Muscle layer of duodenum (tissue), 2 donors: ENCODE measurements at regions not wholly inside any gene's neighbourhood (a gene's known extent, or its start where the extent isn't known, plus 50 kb on each side); places are given as distances from the start of the nearest gene placed in this dataset.

Experiments
- H3K27ac ChIP-seq: one replicate; pipeline ENCODE4 v1.7.0; 2013; ENCODE audit warnings: mild to moderate bottlenecking, low read length
- H3K27me3 ChIP-seq: one replicate; pipeline ENCODE4 v1.7.0; 2013; ENCODE audit warnings: low read depth, mild to moderate bottlenecking, control low read depth, low read length
- H3K36me3 ChIP-seq, 2 donors: one replicate each; pipeline ENCODE4 v1.7.0; 2013; ENCODE audit warnings: low read length in 2 of 2, control low read depth in 1 of 2, mild to moderate bottlenecking in 1 of 2; ENCODE audit not compliant: insufficient read depth in 2 of 2, control insufficient read depth in 1 of 2
- H3K4me1 ChIP-seq, 2 donors: one replicate each; pipeline ENCODE4 v1.7.0; 2013; ENCODE audit warnings: low read length in 2 of 2, mild to moderate bottlenecking in 2 of 2, control low read depth in 1 of 2, moderate library complexity in 1 of 2; ENCODE audit not compliant: insufficient read depth in 2 of 2, control insufficient read depth in 1 of 2
- H3K4me3 ChIP-seq, 2 donors: one replicate each; pipeline ENCODE4 v1.7.0; 2013; ENCODE audit warnings: low read length in 2 of 2, low read depth in 1 of 2, mild to moderate bottlenecking in 1 of 2
- H3K9me3 ChIP-seq, 2 donors: one replicate each; pipeline ENCODE4 v1.7.0; 2013; ENCODE audit warnings: low read length in 2 of 2, control low read depth in 1 of 2, mild to moderate bottlenecking in 1 of 2; ENCODE audit not compliant: control insufficient read depth in 1 of 2
- donor health status: healthy.

DNA sequence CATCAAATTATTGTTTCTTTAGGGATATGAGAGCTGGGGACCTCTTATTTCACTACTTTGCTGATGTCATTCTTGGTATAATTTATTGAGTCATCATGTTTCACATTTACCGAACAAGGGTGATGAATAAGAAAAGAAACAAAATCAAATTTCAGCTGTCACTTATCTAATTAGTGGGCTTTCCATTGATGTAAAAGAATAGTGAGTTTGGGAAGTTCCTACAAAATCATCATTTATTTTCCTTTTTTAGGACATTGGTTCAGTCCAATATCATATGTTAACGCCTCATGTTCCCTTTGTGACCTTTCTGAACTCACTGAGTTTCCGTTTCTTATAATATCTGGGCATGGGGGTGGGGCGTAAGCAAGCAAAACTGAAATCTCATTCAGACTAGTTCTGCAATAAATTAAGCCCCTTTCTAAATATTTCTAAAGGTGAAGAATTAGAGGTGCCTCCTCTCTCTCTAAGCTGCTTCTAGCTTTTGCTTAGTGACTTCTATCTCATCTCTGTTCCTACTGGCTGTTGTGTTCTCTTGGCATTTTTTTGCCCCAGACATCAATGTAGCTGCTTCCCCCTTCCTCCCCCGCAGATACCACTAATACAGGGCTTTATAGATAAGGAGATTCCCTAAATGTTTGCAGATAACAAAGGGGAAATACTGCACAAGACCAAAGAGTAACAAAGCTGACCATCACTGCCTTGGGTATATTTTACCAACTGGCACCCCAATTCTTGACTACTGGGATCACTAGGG lies 238.0 kb upstream of the CTNNB1 start:
- H3K27me3 ChIP-seq = no peaks in the 10 kb centered on the region
- peaks cover 0 to 3% of the 10 kb centered on the region in 2 donors for H3K9me3 ChIP-seq
- no peaks in the 10 kb centered on the region for H3K4me1 ChIP-seq
- no peak overlapping the region for H3K4me3 ChIP-seq
- no peaks in the 10 kb centered on the region for H3K36me3 ChIP-seq
- no peak overlapping the region for H3K27ac ChIP-seq

DNA sequence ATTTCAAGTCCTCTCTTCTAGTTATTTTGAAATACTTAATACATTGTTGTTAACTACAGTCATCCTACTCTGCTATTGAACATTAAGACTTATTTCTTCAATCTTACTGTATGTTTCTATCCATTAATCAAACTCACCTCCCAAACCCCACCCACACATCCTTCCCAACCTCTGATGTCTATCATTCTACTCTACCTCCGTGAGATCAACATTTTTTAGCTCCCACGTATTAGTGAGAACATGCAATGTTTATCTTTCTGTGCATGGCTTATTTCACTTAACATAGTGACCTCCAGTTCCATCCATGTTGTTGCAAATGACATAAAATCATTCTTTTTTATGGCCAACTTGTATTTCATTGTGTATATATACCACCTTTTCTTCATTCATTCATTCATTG lies 236.6 kb upstream of the CTNNB1 start:
- H3K27me3 ChIP-seq = no peaks in the 10 kb centered on the region
- no peak overlapping the region for H3K27ac ChIP-seq
- H3K36me3 ChIP-seq = no peaks in the 10 kb centered on the region
- H3K4me1 ChIP-seq = no peaks in the 10 kb centered on the region
- peaks cover 0 to 3% of the 10 kb centered on the region in 2 donors for H3K9me3 ChIP-seq
- no peak overlapping the region for H3K4me3 ChIP-seq

DNA sequence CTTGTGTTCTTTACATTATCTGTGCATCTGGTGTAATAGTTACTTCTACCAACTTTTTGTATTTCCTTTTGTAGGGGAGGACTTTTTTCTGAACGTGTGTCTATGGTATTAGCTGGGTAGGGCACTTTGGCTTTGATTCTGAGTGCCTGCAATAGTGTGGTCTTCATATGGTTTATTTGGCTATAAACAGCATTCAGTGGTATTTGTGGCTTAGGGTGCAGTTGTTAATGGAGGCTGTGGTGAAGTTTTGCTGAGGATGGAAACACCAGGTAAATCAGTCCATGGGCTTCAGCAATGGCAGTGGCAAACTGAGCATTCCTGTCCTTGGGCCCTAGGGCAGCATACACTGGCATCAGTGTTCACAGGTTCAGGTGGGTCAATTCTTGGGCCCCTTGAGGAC lies 230.6 kb upstream of the CTNNB1 start:
- Histone ChIP-seq H3K36me3 (no peaks in the 10 kb centered on the region), H3K27me3 (no peaks in the 10 kb centered on the region), H3K4me3 (no peak overlapping the region), H3K4me1 (peaks cover 13 to 20% of the 10 kb centered on the region in 2 donors), H3K27ac (no peak overlapping the region), H3K9me3 (peaks cover 0 to 3% of the 10 kb centered on the region in 2 donors)

DNA sequence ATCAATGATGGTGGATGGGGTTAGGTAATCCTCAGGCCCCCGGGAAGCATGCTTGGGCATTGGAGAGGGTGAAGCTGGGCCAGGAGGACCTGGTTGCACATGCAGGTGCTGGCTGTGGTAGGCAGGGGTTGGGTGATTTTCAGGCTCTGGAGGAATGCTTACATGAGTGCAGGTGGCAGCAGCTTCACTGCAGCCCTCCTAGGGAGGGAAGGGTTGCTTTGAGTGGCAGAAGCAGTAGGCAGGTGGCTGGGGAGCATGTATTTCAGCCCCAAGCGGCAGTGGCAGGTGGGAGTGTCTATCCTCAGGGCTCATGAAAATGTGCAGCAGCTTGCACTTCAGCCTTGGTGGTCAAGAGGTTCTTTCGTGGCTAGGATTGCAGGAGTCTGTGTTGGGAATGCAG lies 230.0 kb upstream of the CTNNB1 start:
- no peak overlapping the region for H3K27ac ChIP-seq
- H3K4me3 ChIP-seq = no peak overlapping the region
- no peaks in the 10 kb centered on the region for H3K27me3 ChIP-seq
- peaks cover 13 to 26% of the 10 kb centered on the region in 2 donors for H3K4me1 ChIP-seq
- H3K36me3 ChIP-seq = no peaks in the 10 kb centered on the region
- peaks cover 0 to 3% of the 10 kb centered on the region in 2 donors for H3K9me3 ChIP-seq

- H3K27ac ChIP-seq = no peak overlapping the region
- H3K36me3 ChIP-seq = no peaks in the 10 kb centered on the region
- H3K4me3 ChIP-seq = no peak overlapping the region
- H3K9me3 ChIP-seq = no peaks in the 10 kb centered on the region
- no peaks in the 10 kb centered on the region for H3K27me3 ChIP-seq
- H3K4me1 ChIP-seq = peaks cover 13 to 26% of the 10 kb centered on the region in 2 donors
Observed at GRCh38 chr3:40969756-40970466, 229.4 kb upstream of the CTNNB1 start.

- Histone ChIP-seq H3K27ac (peak overlapping the region; percentile 66), H3K4me3 (peak overlapping the region in 1 of 2 donors; percentile 22), H3K27me3 (no peaks in the 10 kb centered on the region)
Observed at GRCh38 chr3:40971191-40972168, 227.8 kb upstream of the CTNNB1 start.

GRCh38 chr3:40972350-40972749 lies 227.0 kb upstream of the CTNNB1 start:
- peaks cover 13 to 33% of the 10 kb centered on the region in 2 donors for H3K4me1 ChIP-seq

More at GRCh38 chr3:40971191-40972168, 227.8 kb upstream of the CTNNB1 start:
- H3K36me3 ChIP-seq = no peaks in the 10 kb centered on the region
- H3K9me3 ChIP-seq = no peaks in the 10 kb centered on the region
- H3K4me1 ChIP-seq = peaks cover 13 to 33% of the 10 kb centered on the region in 2 donors

GRCh38 chr3:40973141-40973540 lies 226.2 kb upstream of the CTNNB1 start:
- peaks cover 13 to 33% of the 10 kb centered on the region in 2 donors for H3K4me1 ChIP-seq
- no peak overlapping the region for H3K4me3 ChIP-seq
- H3K36me3 ChIP-seq = no peaks in the 10 kb centered on the region
- no peaks in the 10 kb centered on the region for H3K9me3 ChIP-seq
- H3K27me3 ChIP-seq = no peaks in the 10 kb centered on the region
- no peak overlapping the region for H3K27ac ChIP-seq

More at GRCh38 chr3:40972350-40972749, 227.0 kb upstream of the CTNNB1 start:
- Histone ChIP-seq H3K27ac (peak overlapping the region; percentile 66), H3K27me3 (no peaks in the 10 kb centered on the region), H3K9me3 (no peaks in the 10 kb centered on the region), H3K4me3 (no peak overlapping the region), H3K36me3 (no peaks in the 10 kb centered on the region)

DNA sequence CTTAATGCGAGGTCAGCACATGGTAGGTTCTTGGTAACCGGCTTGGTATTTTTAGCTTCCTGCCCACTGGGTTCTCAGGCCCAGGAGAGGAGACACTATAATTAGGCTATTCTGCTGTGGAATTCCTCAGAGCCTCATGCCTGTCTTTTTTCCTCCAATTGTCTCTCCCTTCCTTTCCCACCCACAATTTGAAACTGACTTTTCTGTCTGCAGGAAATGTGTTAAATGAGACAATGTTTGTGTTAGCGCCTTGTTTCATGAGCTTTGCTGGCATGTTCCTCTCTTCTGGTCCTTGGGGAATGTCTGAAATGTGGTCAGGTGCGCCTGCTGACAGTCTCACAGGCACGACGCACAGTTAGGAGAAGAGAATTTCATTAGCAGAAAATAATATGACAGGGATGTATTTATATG lies 223.6 kb upstream of the CTNNB1 start:
- H3K9me3 ChIP-seq = no peaks in the 10 kb centered on the region
- H3K4me3 ChIP-seq = no peak overlapping the region
- H3K4me1 ChIP-seq = peaks cover 13 to 29% of the 10 kb centered on the region in 2 donors
- H3K36me3 ChIP-seq = no peaks in the 10 kb centered on the region
- no peak overlapping the region for H3K27ac ChIP-seq
- no peaks in the 10 kb centered on the region for H3K27me3 ChIP-seq

GRCh38 chr3:40976241-40976640 lies 223.1 kb upstream of the CTNNB1 start:
- H3K9me3 ChIP-seq = no peaks in the 10 kb centered on the region
- no peaks in the 10 kb centered on the region for H3K36me3 ChIP-seq
- no peak overlapping the region for H3K27ac ChIP-seq
- H3K27me3 ChIP-seq = no peaks in the 10 kb centered on the region
- H3K4me3 ChIP-seq = no peak overlapping the region
- peaks cover 8 to 24% of the 10 kb centered on the region in 2 donors for H3K4me1 ChIP-seq

DNA sequence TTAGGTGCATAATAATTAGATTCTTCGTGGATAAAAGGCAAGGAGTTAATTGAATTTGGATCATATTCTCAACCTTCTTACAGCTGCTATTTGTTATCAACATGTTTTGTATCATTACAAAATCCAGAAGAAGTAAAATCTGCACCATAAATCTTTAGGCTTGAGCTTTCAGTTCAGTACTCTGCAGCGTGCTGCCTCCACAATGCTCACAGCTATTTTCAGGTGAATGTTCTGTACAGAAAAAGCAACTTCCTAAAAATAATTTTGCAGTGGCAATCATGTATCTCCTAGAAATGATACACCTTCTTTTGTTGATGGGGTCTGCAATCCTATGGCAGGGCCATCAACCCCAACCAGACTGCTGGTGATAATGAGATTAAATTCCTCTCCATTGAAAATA lies 220.9 kb upstream of the CTNNB1 start:
- H3K27ac ChIP-seq = no peak overlapping the region
- no peaks in the 10 kb centered on the region for H3K9me3 ChIP-seq
- no peaks in the 10 kb centered on the region for H3K27me3 ChIP-seq
- no peak overlapping the region for H3K4me3 ChIP-seq
- no peaks in the 10 kb centered on the region for H3K36me3 ChIP-seq
- H3K4me1 ChIP-seq = peaks cover 0 to 14% of the 10 kb centered on the region in 2 donors
